PC-9 (cell line): ENCODE measurements at regions not wholly inside any gene's neighbourhood (a gene's known extent, or its start where the extent isn't known, plus 50 kb on each side); places are given as distances from the start of the nearest gene placed in this dataset.

Source experiments
- CTCF ChIP-seq: fragments of 200-600 bp; sonication (generic); conservative IDR thresholded peaks from 2 replicates; pipeline ENCODE4 v1.6.1; 2017; ENCODE audit warnings: mixed run types, antibody characterized with exemption, mild to moderate bottlenecking, moderate library complexity
- EZH2 ChIP-seq: fragments of 200-600 bp; sonication (generic); IDR thresholded peaks from 2 replicates; pipeline ENCODE4 v1.8.0; 2017; ENCODE audit warnings: antibody characterized with exemption, low read depth

GRCh38 chr2:76498360-76498759 lies 787.6 kb upstream of the GCFC2 start:
- TF ChIP-seq CTCF (no peak), EZH2 (no peak)
